Endothelial cell (in vitro differentiated cells): ENCODE measurements at regions not wholly inside any gene's neighbourhood (a gene's known extent, or its start where the extent isn't known, plus 50 kb on each side); places are given as distances from the start of the nearest gene placed in this dataset.

Experiments used
- DNase-seq: peaks from one replicate; pipeline ENCODE4 v3.0.0; 2021; ENCODE audit warnings: low spot score
- H3K27ac Mint-ChIP-seq: one replicate; pipeline ENCODE4 v1.8.0; 2021; ENCODE audit warnings: mixed read lengths, inconsistent platforms; ENCODE audit not compliant: unreplicated experiment
- H3K27me3 Mint-ChIP-seq: one replicate; pipeline ENCODE4 v1.8.0; 2021; ENCODE audit warnings: mild to moderate bottlenecking, moderate library complexity, mixed read lengths, inconsistent platforms; ENCODE audit not compliant: unreplicated experiment
- H3K36me3 Mint-ChIP-seq: one replicate; pipeline ENCODE4 v1.8.0; 2021; ENCODE audit warnings: mild to moderate bottlenecking, low read depth, mixed read lengths, inconsistent platforms; ENCODE audit not compliant: unreplicated experiment
- H3K4me1 Mint-ChIP-seq: one replicate; pipeline ENCODE4 v1.8.0; 2021; ENCODE audit warnings: mild to moderate bottlenecking, mixed read lengths, inconsistent platforms; ENCODE audit not compliant: unreplicated experiment
- H3K4me3 Mint-ChIP-seq: one replicate; pipeline ENCODE4 v1.8.0; 2021; ENCODE audit warnings: mild to moderate bottlenecking, mixed read lengths, inconsistent platforms; ENCODE audit not compliant: unreplicated experiment
- H3K9me3 Mint-ChIP-seq: one replicate; pipeline ENCODE4 v1.8.0; 2021; ENCODE audit warnings: mixed read lengths, inconsistent platforms; ENCODE audit not compliant: unreplicated experiment
- CTCF ChIP-seq: fragments of 200-600 bp; sonication (generic); IDR thresholded peaks from one replicate; pipeline ENCODE4 v1.5.0; 2021; ENCODE audit warnings: antibody characterized with exemption; ENCODE audit not compliant: unreplicated experiment

DNA sequence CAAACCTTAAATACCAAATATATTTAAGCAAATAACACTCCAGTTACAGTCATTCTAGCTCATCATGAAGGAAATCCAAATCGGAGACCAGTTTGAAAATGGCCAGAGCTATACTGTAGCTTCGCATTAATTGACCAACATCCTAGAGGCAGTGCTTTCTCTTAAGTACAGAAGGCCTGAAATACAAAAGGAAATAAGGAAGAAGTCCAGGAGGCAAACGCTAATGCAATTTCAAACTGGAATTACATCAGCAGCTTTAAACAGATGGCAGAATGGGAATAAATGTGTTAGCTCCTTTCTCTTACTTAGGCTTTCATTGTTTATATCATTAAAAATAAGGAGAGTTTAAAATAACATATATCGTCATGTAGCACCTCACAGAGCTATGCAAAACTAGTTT lies 197.0 kb downstream of the SEC61B start:
- peaks cover 3% of the 10 kb centered on the region for H3K27me3 Mint-ChIP-seq
- no peaks in the 10 kb centered on the region for H3K36me3 Mint-ChIP-seq
- no peaks in the 10 kb centered on the region for H3K9me3 Mint-ChIP-seq
- TF ChIP-seq CTCF = no peak
- no peak overlapping the region for H3K27ac Mint-ChIP-seq
- H3K4me3 Mint-ChIP-seq = no peak overlapping the region
- no peak for DNase-seq
- no peaks in the 10 kb centered on the region for H3K4me1 Mint-ChIP-seq

DNA sequence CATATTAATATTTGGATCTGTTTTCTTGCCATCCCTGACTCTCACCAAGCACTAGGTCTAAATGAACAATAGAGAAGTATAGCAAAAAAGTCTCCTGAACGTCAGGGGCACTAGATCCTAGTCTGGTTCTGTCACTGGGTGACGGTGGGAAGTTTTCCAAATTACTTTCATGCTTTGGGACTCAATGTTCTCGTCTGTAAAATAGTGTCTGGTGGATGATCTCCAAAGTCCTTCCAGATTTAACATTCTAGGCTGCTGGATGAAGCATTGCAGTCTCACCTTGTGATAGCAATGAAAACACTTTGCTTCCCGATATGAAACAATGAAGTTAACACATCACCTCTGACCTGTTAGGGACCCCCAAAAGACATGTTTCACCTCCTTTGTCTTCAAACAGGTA lies 199.3 kb downstream of the SEC61B start:
- Mint-ChIP-seq H3K4me1 (no peaks in the 10 kb centered on the region), H3K9me3 (no peaks in the 10 kb centered on the region), H3K36me3 (no peaks in the 10 kb centered on the region), H3K4me3 (no peak overlapping the region), H3K27me3 (no peaks in the 10 kb centered on the region), H3K27ac (no peak overlapping the region)
- no peak for DNase-seq
- no peak for TF ChIP-seq CTCF

DNA sequence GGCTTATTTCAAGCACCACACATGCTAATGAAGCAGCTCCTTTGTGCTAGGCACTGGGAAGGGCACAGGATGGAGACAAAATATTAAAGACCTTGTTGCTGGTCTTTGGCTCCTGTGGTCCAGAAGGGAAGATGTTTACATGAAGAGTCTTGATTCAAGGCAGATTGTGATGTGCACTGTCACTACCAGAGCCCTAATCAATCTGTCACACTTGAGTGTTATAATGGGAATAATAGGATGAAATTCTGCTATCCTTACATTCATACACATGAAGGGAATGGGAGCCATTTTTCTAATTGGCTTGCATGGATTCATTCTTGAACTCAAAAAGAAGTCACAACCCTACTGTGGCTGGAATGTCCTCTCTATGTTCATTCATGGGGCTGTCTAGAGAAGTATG lies 203.0 kb downstream of the SEC61B start:
- no peak overlapping the region for H3K4me3 Mint-ChIP-seq
- no peak for TF ChIP-seq CTCF
- H3K36me3 Mint-ChIP-seq = no peaks in the 10 kb centered on the region
- DNase-seq = no peak
- no peak overlapping the region for H3K27ac Mint-ChIP-seq
- no peaks in the 10 kb centered on the region for H3K9me3 Mint-ChIP-seq
- H3K27me3 Mint-ChIP-seq = peaks cover 1% of the 10 kb centered on the region
- no peaks in the 10 kb centered on the region for H3K4me1 Mint-ChIP-seq

- no peak overlapping the region for H3K4me3 Mint-ChIP-seq
Observed at GRCh38 chr9:99425923-99426842, 204.1 kb downstream of the SEC61B start.

More at GRCh38 chr9:99425923-99426842, 204.1 kb downstream of the SEC61B start:
- TF ChIP-seq CTCF = no peak
- no peak for DNase-seq
- Mint-ChIP-seq H3K27me3 (peaks cover 1% of the 10 kb centered on the region), H3K9me3 (no peaks in the 10 kb centered on the region), H3K4me1 (no peaks in the 10 kb centered on the region), H3K27ac (no peak overlapping the region), H3K36me3 (no peaks in the 10 kb centered on the region)
